K562 (cell line): ENCODE measurements at regions not wholly inside any gene's neighbourhood (a gene's known extent, or its start where the extent isn't known, plus 50 kb on each side); places are given as distances from the start of the nearest gene placed in this dataset.

Experiments used
- ATAC-seq: fragments of 200-7000 bp; cut with Tn5 transposase; 3 replicates; pipeline ENCODE4 v1.9.1; 2020; ENCODE audit warnings: moderate library complexity
- BruUV-seq: library from RNA; stranded (reverse); fragments of 400-500 nt; replicated peaks from 2 replicates; lab custom pipeline; 2021; lab: Mats Ljungman, UMichigan
- CTCF ChIA-PET: fragments of 300-600 bp; formaldehyde crosslinking; extraction: SDS; loops from one replicate; lab custom pipeline; 2021; ENCODE audit warnings: low intra/inter-chr PET ratio; lab: Yijun Ruan, JAX
- POLR2A ChIA-PET: fragments of 300-600, 350-650 bp; sonication (Branson Sonifier 250); formaldehyde crosslinking; extraction: SDS; loops from one replicate; lab custom pipeline; 2021; ENCODE audit warnings: antibody characterized with exemption, inconsistent platforms; lab: Yijun Ruan, JAX
- DNase-seq, 4 experiments: peaks; one replicate each; pipeline versions ENCODE4 v3.0.0 to v3.0.0-alpha.2; 2011 to 2018; ENCODE audit warnings: low spot score in 3 of 4, mixed read lengths in 3 of 4; ENCODE audit errors: extremely low read depth in 1 of 4
- FAIRE-seq: peaks from 2 replicates; lab custom pipeline; 2011; peaks lifted over from hg19 to GRCh38; lab: Jason Lieb, UNC
- H2AFZ ChIP-seq: 2 replicates; pipeline ENCODE4 v1.6.0; 2011; ENCODE audit warnings: low read depth, low read length, control low read depth, inconsistent platforms
- H3K27ac ChIP-seq: fragments of 200-600 bp; 3 replicates; pipeline ENCODE4 v1.8.0; 2011; ENCODE audit warnings: low read depth, mild to moderate bottlenecking, control low read depth, inconsistent platforms, low read length, moderate library complexity, mixed read lengths; ENCODE audit errors: extremely low read depth
- H3K27me3 ChIP-seq, 2 experiments: fragments of 300-600 bp in 1 of 2; 2 replicates in 1 of 2; 3 replicates in 1 of 2; pipeline versions ENCODE4 v1.6.0 to v1.8.0; 2011; ENCODE audit warnings: inconsistent platforms in 2 of 2, low read length in 2 of 2, mild to moderate bottlenecking in 1 of 2, mixed read lengths in 1 of 2, moderate library complexity in 1 of 2; ENCODE audit not compliant: control insufficient read depth in 2 of 2, insufficient read depth in 2 of 2
- H3K36me3 ChIP-seq: fragments of 300-600 bp; 3 replicates; pipeline ENCODE4 v1.8.0; 2011; ENCODE audit warnings: mild to moderate bottlenecking, low read length, inconsistent platforms; ENCODE audit not compliant: control insufficient read depth, insufficient read depth
- H3K4me1 ChIP-seq, 2 experiments: fragments of 200-600 bp in 1 of 2; replicated peaks in 1 of 2; 2 replicates in 1 of 2; 3 replicates in 1 of 2; pipeline versions ENCODE4 v1.5.1 to v1.8.0; 2011; ENCODE audit warnings: inconsistent platforms in 2 of 2, low read length in 2 of 2, mild to moderate bottlenecking in 1 of 2, mixed read lengths in 1 of 2, moderate library complexity in 1 of 2; ENCODE audit not compliant: control insufficient read depth in 2 of 2, insufficient read depth in 2 of 2
- H3K4me2 ChIP-seq: 2 replicates; pipeline ENCODE4 v1.6.1; 2011; ENCODE audit warnings: low read length, control low read depth, inconsistent platforms, mixed read lengths; ENCODE audit not compliant: insufficient read depth
- H3K4me3 ChIP-seq: fragments of 200-600 bp; sonication (generic), shearing (Covaris generic); 2 replicates; pipeline ENCODE4 v1.5.1; 2016; ENCODE audit warnings: control low read depth, inconsistent platforms
- H3K79me2 ChIP-seq: fragments of 200-600 bp; 3 replicates; pipeline ENCODE4 v1.8.0; 2011; ENCODE audit warnings: low read length, inconsistent platforms; ENCODE audit not compliant: control insufficient read depth, insufficient read depth
- H3K9ac ChIP-seq, 2 experiments: 2 replicates each; pipeline versions ENCODE4 v1.6.0 to v1.6.1; 2011; ENCODE audit warnings: low read depth in 2 of 2, low read length in 2 of 2, control low read depth in 1 of 2, inconsistent platforms in 1 of 2, mild to moderate bottlenecking in 1 of 2, mixed read lengths in 1 of 2; ENCODE audit not compliant: insufficient read depth in 1 of 2
- H3K9me1 ChIP-seq: one replicate; pipeline ENCODE4 v1.6.0; 2011; ENCODE audit warnings: inconsistent platforms, mild to moderate bottlenecking, low read length, moderate library complexity; ENCODE audit not compliant: control insufficient read depth, insufficient read depth
- H3K9me3 ChIP-seq: replicated peaks from 2 replicates; pipeline ENCODE4 v1.5.1; 2011; ENCODE audit warnings: low read depth, low read length, inconsistent platforms; ENCODE audit not compliant: control insufficient read depth, insufficient read depth
- H4K20me1 ChIP-seq: replicated peaks from 2 replicates; pipeline ENCODE4 v1.6.1; 2011; ENCODE audit warnings: low read length, inconsistent platforms, mixed read lengths; ENCODE audit not compliant: control insufficient read depth, insufficient read depth
- CREB5 ChIP-seq: fragments of 250-450 bp; sonication (Bioruptor Pico); IDR thresholded peaks from 2 replicates; pipeline ENCODE4 v1.5.0; 2020; ENCODE audit warnings: mild to moderate bottlenecking
- EHMT2 ChIP-seq: fragments of 450-650 bp; IDR thresholded peaks from 2 replicates; pipeline ENCODE4 v1.6.1; 2018; ENCODE audit warnings: antibody characterized with exemption
- EWSR1 ChIP-seq: fragments of 450-650 bp; IDR thresholded peaks from 2 replicates; pipeline ENCODE4 v1.6.1; 2018; ENCODE audit warnings: borderline replicate concordance, mild to moderate bottlenecking, low read depth, moderate library complexity; ENCODE audit not compliant: partially characterized antibody
- KDM5B ChIP-seq: fragments of 200-600 bp; sonication (generic); IDR thresholded peaks from 2 replicates; pipeline ENCODE4 v1.6.1; 2012; ENCODE audit warnings: low read depth, mild to moderate bottlenecking, moderate library complexity, low read length, control low read depth, inconsistent platforms; ENCODE audit not compliant: insufficient replicate concordance
- MEF2A ChIP-seq: IDR thresholded peaks from 2 replicates; pipeline ENCODE4 v1.6.1; 2011; ENCODE audit warnings: low read depth, mild to moderate bottlenecking, low read length, moderate library complexity; ENCODE audit not compliant: control insufficient read depth
- MYNN ChIP-seq, 2 experiments: sonication (generic); formaldehyde crosslinking in 1 of 2; IDR thresholded peaks; 2 replicates each; pipeline versions ENCODE4 v1.5.0 to v1.6.1; 2016 to 2020; ENCODE audit warnings: antibody characterized with exemption in 1 of 2, missing genetic modification reagents in 1 of 2
- RUNX1 ChIP-seq: sonication (generic); IDR thresholded peaks from 2 replicates; pipeline ENCODE4 v1.6.1; 2016; ENCODE audit warnings: antibody characterized with exemption, low read depth
- TCF7 ChIP-seq: sonication (generic); IDR thresholded peaks from 2 replicates; pipeline ENCODE4 v1.6.1; 2016; ENCODE audit warnings: antibody characterized with exemption, borderline replicate concordance
- TCF7L2 ChIP-seq: fragments of 150-350 bp; IDR thresholded peaks from 2 replicates; pipeline ENCODE4 v1.6.1; 2016; ENCODE audit warnings: low read depth, mild to moderate bottlenecking, low read length, moderate library complexity
- TSHZ1 ChIP-seq: fragments of 250-450 bp; sonication (Bioruptor Pico); IDR thresholded peaks from 2 replicates; pipeline ENCODE4 v1.4.0; 2020; ENCODE audit warnings: mild to moderate bottlenecking, moderate library complexity
- in situ Hi-C: fragments of 300-500 bp; cut with MboI; formaldehyde crosslinking; loops from 4 replicates; pipeline ENCODE4 v1.15.0; 2018; ENCODE audit warnings: inconsistent platforms, mixed read lengths
- intact Hi-C: fragments of 100-400 bp; cut with micrococcal nuclease; formaldehyde crosslinking; loops from 2 replicates; pipeline ENCODE4 v1.14.2; 2022

GRCh38 chr4:187656959-187657358 is 338.6 kb upstream of the ZFP42 start:
- Histone ChIP-seq H3K27ac (no peak overlapping the region), H3K9ac (no peak overlapping the region), H3K36me3 (no peaks in the 10 kb centered on the region), H3K4me2 (no peak overlapping the region), H3K9me1 (no peaks in the 10 kb centered on the region)
- no TSS peak for BruUV-seq
- DNase-seq (no peak), FAIRE-seq (no peak)
- CTCF ChIA-PET: no interaction called here
- TF ChIP-seq TSHZ1 (CRISPR knock-in tag) (no peak), RUNX1 (no peak), CREB5 (CRISPR knock-in tag) (no peak), KDM5B (no peak), TCF7L2 (no peak), TCF7 (no peak), EHMT2 (no peak), EWSR1 (no peak), MEF2A (no peak), MYNN (IDR thresholded peaks at IDR 0.05) (no peak), MYNN (CRISPR knock-in tag; IDR thresholded peaks at IDR 0.05) (no peak)
- TF ChIP-seq, all 486 proteins: peak for 0
- in situ Hi-C loops (no loop called here), intact Hi-C loops (no loop called here)
- no peaks in the 10 kb centered on the region for H3K4me1 ChIP-seq
- no peaks in the 10 kb centered on the region for H4K20me1 ChIP-seq
- ATAC-seq: no peak
- no peak overlapping the region for H3K4me3 ChIP-seq
- no peaks in the 10 kb centered on the region for H3K9me3 ChIP-seq
- H3K79me2 ChIP-seq: no peaks in the 10 kb centered on the region
- no peak overlapping the region for H2AFZ ChIP-seq
- H3K27me3 ChIP-seq: no peaks in the 10 kb centered on the region
- POLR2A ChIA-PET: no interaction called here
